ENCODE measurements at regions not wholly inside any gene's neighbourhood (a gene's known extent, or its start where the extent isn't known, plus 50 kb on each side); places are given as distances from the start of the nearest gene placed in this dataset.

DNA sequence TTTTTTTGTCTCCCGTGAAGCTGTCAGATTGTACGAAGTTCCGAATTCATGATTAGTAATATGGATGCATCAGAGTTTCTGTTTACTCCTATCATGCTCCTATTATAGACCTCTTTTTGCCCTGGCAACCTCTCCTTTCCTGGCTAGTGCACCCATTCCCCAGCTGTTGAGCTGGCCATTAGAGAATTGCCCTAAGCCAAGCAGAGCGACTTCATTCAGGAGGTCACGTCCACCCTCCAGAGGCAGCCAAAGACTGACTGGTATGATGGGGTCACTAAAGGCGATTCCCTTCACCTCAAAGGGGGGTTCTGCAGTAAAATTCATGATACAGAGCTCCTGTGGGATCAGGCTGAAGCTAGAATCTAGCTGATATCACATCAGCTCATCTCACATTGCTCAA, 351.9 kb downstream of the BTBD3 start:
- TF ChIP-seq, protein P1, sequence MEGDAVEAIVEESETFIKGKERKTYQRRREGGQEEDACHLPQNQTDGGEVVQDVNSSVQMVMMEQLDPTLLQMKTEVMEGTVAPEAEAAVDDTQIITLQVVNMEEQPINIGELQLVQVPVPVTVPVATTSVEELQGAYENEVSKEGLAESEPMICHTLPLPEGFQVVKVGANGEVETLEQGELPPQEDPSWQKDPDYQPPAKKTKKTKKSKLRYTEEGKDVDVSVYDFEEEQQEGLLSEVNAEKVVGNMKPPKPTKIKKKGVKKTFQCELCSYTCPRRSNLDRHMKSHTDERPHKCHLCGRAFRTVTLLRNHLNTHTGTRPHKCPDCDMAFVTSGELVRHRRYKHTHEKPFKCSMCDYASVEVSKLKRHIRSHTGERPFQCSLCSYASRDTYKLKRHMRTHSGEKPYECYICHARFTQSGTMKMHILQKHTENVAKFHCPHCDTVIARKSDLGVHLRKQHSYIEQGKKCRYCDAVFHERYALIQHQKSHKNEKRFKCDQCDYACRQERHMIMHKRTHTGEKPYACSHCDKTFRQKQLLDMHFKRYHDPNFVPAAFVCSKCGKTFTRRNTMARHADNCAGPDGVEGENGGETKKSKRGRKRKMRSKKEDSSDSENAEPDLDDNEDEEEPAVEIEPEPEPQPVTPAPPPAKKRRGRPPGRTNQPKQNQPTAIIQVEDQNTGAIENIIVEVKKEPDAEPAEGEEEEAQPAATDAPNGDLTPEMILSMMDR (IDR thresholded peaks at IDR 0.05) = no peak
- TF ChIP-seq EZH2 (IDR thresholded peaks at IDR 0.05; ENCODE audit: borderline replicate concordance, insufficient read depth, low read depth, low read length, poor library complexity, severe bottlenecking) = no peak

All from B cell (primary cell).